ENCODE measurements at regions not wholly inside any gene's neighbourhood (a gene's known extent, or its start where the extent isn't known, plus 50 kb on each side); places are given as distances from the start of the nearest gene placed in this dataset.

DNA sequence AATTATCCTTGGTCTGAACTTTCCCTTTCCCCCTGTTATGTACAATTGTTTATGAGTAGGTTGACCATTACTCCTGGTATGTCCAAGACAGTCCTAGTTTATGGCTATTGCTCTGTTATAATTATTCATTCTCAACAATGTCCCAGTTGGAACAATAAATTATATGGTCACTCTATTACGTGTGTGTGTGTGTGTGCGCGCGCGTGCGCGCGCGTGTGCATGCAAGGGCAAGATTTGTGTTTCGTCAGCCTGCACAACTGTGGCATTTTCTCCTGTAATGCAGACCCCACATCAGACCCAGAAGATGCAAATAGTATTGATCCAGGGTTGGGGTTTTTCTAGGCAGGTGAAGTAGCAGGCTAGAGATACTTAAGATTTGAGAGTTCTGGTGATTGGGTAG lies 88.4 kb downstream of the ESM1 start:
- H3K4me3 ChIP-seq (ENCODE audit: low read depth, low read length) = no peak overlapping the region
- TF ChIP-seq, protein P1, sequence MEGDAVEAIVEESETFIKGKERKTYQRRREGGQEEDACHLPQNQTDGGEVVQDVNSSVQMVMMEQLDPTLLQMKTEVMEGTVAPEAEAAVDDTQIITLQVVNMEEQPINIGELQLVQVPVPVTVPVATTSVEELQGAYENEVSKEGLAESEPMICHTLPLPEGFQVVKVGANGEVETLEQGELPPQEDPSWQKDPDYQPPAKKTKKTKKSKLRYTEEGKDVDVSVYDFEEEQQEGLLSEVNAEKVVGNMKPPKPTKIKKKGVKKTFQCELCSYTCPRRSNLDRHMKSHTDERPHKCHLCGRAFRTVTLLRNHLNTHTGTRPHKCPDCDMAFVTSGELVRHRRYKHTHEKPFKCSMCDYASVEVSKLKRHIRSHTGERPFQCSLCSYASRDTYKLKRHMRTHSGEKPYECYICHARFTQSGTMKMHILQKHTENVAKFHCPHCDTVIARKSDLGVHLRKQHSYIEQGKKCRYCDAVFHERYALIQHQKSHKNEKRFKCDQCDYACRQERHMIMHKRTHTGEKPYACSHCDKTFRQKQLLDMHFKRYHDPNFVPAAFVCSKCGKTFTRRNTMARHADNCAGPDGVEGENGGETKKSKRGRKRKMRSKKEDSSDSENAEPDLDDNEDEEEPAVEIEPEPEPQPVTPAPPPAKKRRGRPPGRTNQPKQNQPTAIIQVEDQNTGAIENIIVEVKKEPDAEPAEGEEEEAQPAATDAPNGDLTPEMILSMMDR (conservative IDR thresholded peaks at IDR 0.05; ENCODE audit: low read depth, low read length) = no peak
- no peak for DNase-seq (ENCODE audit: low read depth)

DNA sequence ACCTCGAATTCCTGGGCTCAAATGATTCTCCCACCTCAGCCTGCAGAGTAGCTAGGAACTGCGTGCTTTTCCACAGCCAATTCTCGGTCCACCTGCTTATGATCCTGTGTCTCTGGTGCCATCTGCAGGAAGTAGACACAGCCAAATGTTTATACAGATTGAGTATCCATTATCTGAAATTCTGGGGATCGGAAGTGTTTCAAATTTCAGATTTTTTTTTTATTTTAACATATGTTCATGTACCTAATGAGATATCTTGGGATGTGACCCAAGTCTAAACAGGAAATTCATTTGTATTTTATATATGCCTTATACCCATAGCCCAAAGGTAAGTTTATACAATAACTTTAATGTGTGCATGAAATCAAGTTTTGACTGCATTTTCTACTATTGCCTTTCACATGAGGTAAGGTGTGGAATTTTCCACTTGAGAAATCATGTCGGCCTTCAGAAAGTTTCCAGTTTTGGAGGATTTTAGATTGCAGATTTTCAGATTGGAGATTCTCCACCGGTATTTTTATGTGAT lies 89.5 kb downstream of the ESM1 start:
- TF ChIP-seq, protein P1 (conservative IDR thresholded peaks at IDR 0.05; ENCODE audit: low read depth, low read length) = peak; percentile 77
- no peak overlapping the region for H3K4me3 ChIP-seq (ENCODE audit: low read depth, low read length)
- peak; percentile 84 for DNase-seq (ENCODE audit: low read depth)

DNA sequence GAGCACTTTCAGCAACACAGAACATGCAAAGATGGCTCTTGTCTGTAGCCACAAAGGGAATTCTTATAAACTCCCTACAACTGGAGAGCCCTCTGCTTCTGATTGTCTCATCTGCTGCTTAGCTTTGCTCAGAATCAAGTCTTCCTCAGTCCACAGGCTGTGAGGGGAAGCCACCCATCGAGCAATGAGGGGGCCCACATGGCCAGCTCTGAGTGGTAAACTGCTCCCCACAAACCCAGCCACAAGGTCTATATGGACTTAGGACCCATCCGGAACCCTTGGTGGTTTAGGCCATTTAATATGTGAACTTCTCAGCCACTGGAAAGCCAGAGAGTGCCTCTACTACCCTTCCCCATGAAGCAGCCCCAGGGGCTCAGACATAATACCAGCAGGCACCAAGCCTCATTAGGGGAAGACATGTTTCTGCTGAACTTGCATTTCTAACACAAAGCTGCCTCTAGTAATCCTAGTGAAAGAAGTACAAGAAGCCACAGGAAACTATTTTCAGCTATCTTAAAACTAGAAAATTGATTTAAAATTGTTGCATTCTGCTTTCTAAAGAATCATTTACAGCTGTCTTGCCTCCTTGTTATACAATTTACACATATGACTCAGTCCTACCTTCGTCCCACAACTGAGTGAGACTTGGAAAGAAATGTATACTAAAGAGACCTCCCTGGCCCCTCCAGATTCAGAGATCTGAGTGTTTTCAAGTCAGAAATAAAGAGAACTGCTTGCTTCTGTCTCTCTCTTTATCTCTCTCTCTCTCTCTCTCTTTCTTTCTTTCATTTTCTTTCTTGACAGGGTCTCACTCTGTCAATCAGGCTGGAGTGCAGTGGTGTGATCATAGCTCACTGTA lies 90.2 kb downstream of the ESM1 start:
- TF ChIP-seq, protein P1 (conservative IDR thresholded peaks at IDR 0.05; ENCODE audit: low read depth, low read length) = no peak
- no peak overlapping the region for H3K4me3 ChIP-seq (ENCODE audit: low read depth, low read length)
- DNase-seq (ENCODE audit: low read depth) = no peak

DNA sequence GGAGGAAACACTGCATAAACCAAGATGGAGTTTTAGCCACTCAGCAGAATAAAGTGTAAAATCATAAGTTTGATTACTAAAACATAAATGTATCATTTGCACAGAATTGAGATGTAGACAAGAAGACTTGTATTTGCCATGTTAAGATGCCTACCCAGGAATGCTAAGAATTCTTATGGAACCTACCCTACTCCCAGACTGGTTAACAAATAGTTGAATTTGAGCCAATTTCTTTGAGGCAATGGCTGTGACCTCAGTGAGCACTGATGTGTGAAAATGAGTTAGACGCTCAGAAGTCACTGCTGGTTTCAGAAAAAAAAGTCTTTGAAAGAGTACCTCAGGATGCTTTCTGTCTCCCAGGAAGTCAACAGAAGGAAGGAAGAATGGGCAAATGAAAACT lies 95.6 kb downstream of the ESM1 start:
- TF ChIP-seq, protein P1 (conservative IDR thresholded peaks at IDR 0.05; ENCODE audit: low read depth, low read length) = no peak
- peak; percentile 79 for DNase-seq (ENCODE audit: low read depth)
- no peak overlapping the region for H3K4me3 ChIP-seq (ENCODE audit: low read depth, low read length)

DNA sequence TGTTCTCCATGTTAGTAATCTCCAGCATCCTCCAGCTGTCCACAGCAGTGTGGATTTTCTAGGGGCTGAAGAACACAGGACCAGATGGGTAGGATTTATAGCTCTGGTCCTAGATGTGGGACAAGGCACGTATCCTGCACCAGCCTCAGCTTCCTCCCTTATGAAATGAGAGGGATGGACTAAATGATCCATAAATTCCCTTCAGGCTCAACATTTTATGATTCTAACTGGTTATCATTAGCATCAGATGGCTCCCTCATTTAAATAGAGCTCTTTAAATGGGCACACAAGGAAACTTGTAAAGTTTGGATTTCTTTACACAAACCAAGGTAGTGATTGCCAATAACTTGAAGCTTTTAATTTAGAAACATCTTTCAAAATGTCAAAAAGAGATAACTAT lies 97.7 kb downstream of the ESM1 start:
- DNase-seq (ENCODE audit: low read depth) = no peak
- TF ChIP-seq, protein P1 (conservative IDR thresholded peaks at IDR 0.05; ENCODE audit: low read depth, low read length) = no peak
- H3K4me3 ChIP-seq (ENCODE audit: low read depth, low read length) = no peak overlapping the region

DNA sequence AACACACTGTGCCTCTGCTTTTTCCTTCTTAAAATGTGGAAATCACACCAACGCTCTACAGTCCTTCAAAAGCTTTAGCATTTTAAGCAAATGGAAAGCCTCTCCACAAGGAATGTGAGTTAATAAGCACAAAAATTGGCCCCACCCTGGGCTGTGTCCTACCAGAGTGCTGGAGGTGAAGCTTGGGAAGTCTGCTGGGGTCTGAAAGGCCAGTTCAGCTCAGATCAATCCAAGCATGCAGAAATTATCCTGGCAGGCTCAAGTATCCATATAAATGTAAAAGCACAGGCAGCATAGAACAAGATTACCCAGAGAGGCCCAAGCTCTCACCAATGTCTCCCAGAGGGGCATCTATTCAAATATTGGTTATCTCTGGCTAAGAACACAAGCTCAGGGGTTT lies 98.5 kb downstream of the ESM1 start:
- DNase-seq (ENCODE audit: low read depth) = no peak
- H3K4me3 ChIP-seq (ENCODE audit: low read depth, low read length) = no peak overlapping the region
- TF ChIP-seq, protein P1 (conservative IDR thresholded peaks at IDR 0.05; ENCODE audit: low read depth, low read length) = no peak

DNA sequence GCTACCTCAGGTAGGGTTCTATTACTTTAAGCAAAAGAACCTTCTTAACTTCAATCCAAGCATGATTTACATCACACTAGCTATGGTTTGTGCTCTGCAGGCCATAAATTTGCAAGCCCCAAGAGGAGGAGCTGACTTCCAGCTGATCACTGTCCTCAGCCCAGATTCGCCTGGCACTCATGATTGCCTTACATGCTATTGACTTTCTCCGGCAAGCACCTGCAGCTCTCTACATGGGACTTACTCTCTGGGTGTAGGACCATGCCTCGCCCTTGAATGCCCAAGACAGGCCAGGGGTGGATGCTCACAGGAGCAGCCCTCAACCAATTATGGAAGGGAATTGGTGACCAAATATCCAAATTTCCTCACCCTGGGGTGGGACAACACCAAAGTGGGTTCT lies 99.8 kb downstream of the ESM1 start:
- no peak overlapping the region for H3K4me3 ChIP-seq (ENCODE audit: low read depth, low read length)
- DNase-seq (ENCODE audit: low read depth) = no peak
- TF ChIP-seq, protein P1 (conservative IDR thresholded peaks at IDR 0.05; ENCODE audit: low read depth, low read length) = no peak

Data from choroid plexus epithelial cell (primary cell).